Smooth muscle cell (in vitro differentiated cells): ENCODE measurements at regions not wholly inside any gene's neighbourhood (a gene's known extent, or its start where the extent isn't known, plus 50 kb on each side); places are given as distances from the start of the nearest gene placed in this dataset.

Experiments
- DNase-seq: peaks from one replicate; lab custom pipeline; 2025; ENCODE audit not compliant: unreplicated experiment; lab: John Stamatoyannopoulos, UW
- H2AFZ ChIP-seq: fragments of 200-600 bp; sonication (generic); 2 replicates; pipeline ENCODE4 v1.6.0; 2016; ENCODE audit warnings: antibody characterized with exemption, low read depth, mild to moderate bottlenecking
- H3F3A ChIP-seq: fragments of 200-600 bp; sonication (generic); 2 replicates; pipeline ENCODE4 v1.6.0; 2017; ENCODE audit warnings: antibody characterized with exemption, low read depth
- H3K27ac ChIP-seq: fragments of 200-600 bp; sonication (generic); 2 replicates; pipeline ENCODE4 v1.5.1; 2016; ENCODE audit warnings: low read depth, mild to moderate bottlenecking
- H3K27me3 ChIP-seq: fragments of 200-600 bp; sonication (generic); 2 replicates; pipeline ENCODE4 v1.6.1; 2016; ENCODE audit warnings: low read depth, mild to moderate bottlenecking
- H3K36me3 ChIP-seq: fragments of 200-600 bp; sonication (generic); 2 replicates; pipeline ENCODE4 v1.5.1; 2016; ENCODE audit warnings: low read depth
- H3K4me1 ChIP-seq: fragments of 200-600 bp; sonication (generic); 2 replicates; pipeline ENCODE4 v1.5.1; 2016; ENCODE audit warnings: low read depth
- H3K4me2 ChIP-seq: fragments of 200-600 bp; sonication (generic); 2 replicates; pipeline ENCODE4 v1.6.0; 2016; ENCODE audit warnings: mild to moderate bottlenecking
- H3K4me3 ChIP-seq: fragments of 200-600 bp; sonication (generic); 2 replicates; pipeline ENCODE4 v1.5.1; 2016; ENCODE audit warnings: mild to moderate bottlenecking
- H3K79me2 ChIP-seq: fragments of 200-600 bp; sonication (generic); 2 replicates; pipeline ENCODE4 v1.6.0; 2016; ENCODE audit warnings: low read depth, mild to moderate bottlenecking
- H3K9ac ChIP-seq: fragments of 200-600 bp; sonication (generic); 2 replicates; pipeline ENCODE4 v1.6.0; 2016; ENCODE audit warnings: low read depth
- H3K9me3 ChIP-seq: fragments of 200-600 bp; sonication (generic); replicated peaks from 2 replicates; pipeline ENCODE4 v1.5.1; 2016; ENCODE audit warnings: low read depth
- H4K20me1 ChIP-seq: fragments of 200-600 bp; sonication (generic); 2 replicates; pipeline ENCODE4 v1.6.0; 2016; ENCODE audit warnings: low read depth
- CTCF ChIP-seq: fragments of 200-600 bp; sonication (generic); IDR thresholded peaks from 2 replicates; pipeline ENCODE4 v1.5.1; 2017; ENCODE audit warnings: borderline replicate concordance, mild to moderate bottlenecking, antibody characterized with exemption; ENCODE audit not compliant: insufficient read depth, poor library complexity, severe bottlenecking
- WGBS: methylation state at CpG from one replicate; pipeline ENCODE4 v1.1.7; 2016; ENCODE audit warnings: low lambda C conversion rate; 5-methylcytosine and 5-hydroxymethylcytosine counted together

- TF ChIP-seq CTCF: no peak
- Histone ChIP-seq H3K36me3 (no peaks in the 10 kb centered on the region), H3K4me2 (no peak overlapping the region), H3K79me2 (no peaks in the 10 kb centered on the region), H3K9me3 (no peaks in the 10 kb centered on the region), H4K20me1 (no peaks in the 10 kb centered on the region), H3K27ac (no peak overlapping the region), H3K27me3 (no peaks in the 10 kb centered on the region), H3F3A (no peaks in the 10 kb centered on the region), H3K4me1 (no peaks in the 10 kb centered on the region), H3K9ac (no peak overlapping the region), H3K4me3 (no peak overlapping the region), H2AFZ (no peak overlapping the region)
- WGBS: 70% methylated on average over 9 of the region's 9 CpGs
- no peak for DNase-seq
Observed at GRCh38 chr3:139120086-139121056, 75.7 kb upstream of the PRR23C start.

- no peak overlapping the region for H3K4me3 ChIP-seq
- H3K4me2 ChIP-seq: no peak overlapping the region
- no peaks in the 10 kb centered on the region for H3K27me3 ChIP-seq
- H4K20me1 ChIP-seq: no peaks in the 10 kb centered on the region
- H3K9me3 ChIP-seq: no peaks in the 10 kb centered on the region
- H3K9ac ChIP-seq: no peak overlapping the region
- no peak for DNase-seq
- no peaks in the 10 kb centered on the region for H3K36me3 ChIP-seq
- no peak overlapping the region for H3K27ac ChIP-seq
- no peak for TF ChIP-seq CTCF
- H3K79me2 ChIP-seq: no peaks in the 10 kb centered on the region
- no peaks in the 10 kb centered on the region for H3K4me1 ChIP-seq
- WGBS: 69% methylated on average over 8 of the region's 8 CpGs
- H3F3A ChIP-seq: no peaks in the 10 kb centered on the region
- no peak overlapping the region for H2AFZ ChIP-seq
Observed at GRCh38 chr3:139121513-139122220, 77.0 kb upstream of the PRR23C start.

GRCh38 chr3:139122221-139122581 lies 77.5 kb upstream of the PRR23C start:
- Histone ChIP-seq H3K9me3 (no peaks in the 10 kb centered on the region), H3K36me3 (no peaks in the 10 kb centered on the region), H3K4me3 (no peak overlapping the region), H3K27me3 (no peaks in the 10 kb centered on the region), H2AFZ (no peak overlapping the region), H3K9ac (no peak overlapping the region), H3F3A (no peaks in the 10 kb centered on the region), H3K79me2 (no peaks in the 10 kb centered on the region), H4K20me1 (no peaks in the 10 kb centered on the region), H3K27ac (no peak overlapping the region), H3K4me1 (no peaks in the 10 kb centered on the region), H3K4me2 (no peak overlapping the region)
- DNase-seq: no peak
- TF ChIP-seq CTCF: no peak
- WGBS: 68% methylated on average over 3 of the region's 3 CpGs
